HCT116 (cell line): ENCODE measurements at regions not wholly inside any gene's neighbourhood (a gene's known extent, or its start where the extent isn't known, plus 50 kb on each side); places are given as distances from the start of the nearest gene placed in this dataset.

Experiments used
- CBX3 ChIP-seq: IDR thresholded peaks from 2 replicates; pipeline ENCODE4 v1.6.1; 2012; ENCODE audit warnings: low read depth
- CEBPB ChIP-seq: IDR thresholded peaks from 2 replicates; pipeline ENCODE4 v1.6.1; 2012; ENCODE audit warnings: low read depth
- CTCF ChIP-seq, 3 experiments: fragments of 200-600 bp in 1 of 3; sonication (generic) in 1 of 3; IDR thresholded peaks in 2 of 3; conservative IDR thresholded peaks in 1 of 3; 2 replicates each; pipeline ENCODE4 v1.5.1; 2012 to 2017; ENCODE audit warnings: low read depth in 2 of 3, low read length in 2 of 3, antibody characterized with exemption in 1 of 3, borderline replicate concordance in 1 of 3, control low read depth in 1 of 3, mild to moderate bottlenecking in 1 of 3, mixed read lengths in 1 of 3, mixed run types in 1 of 3, moderate library complexity in 1 of 3; ENCODE audit not compliant: insufficient read depth in 1 of 3
- EZH2 ChIP-seq: fragments of 200-600 bp; sonication (generic); IDR thresholded peaks from 2 replicates; pipeline ENCODE4 v1.6.1; 2017; ENCODE audit warnings: antibody characterized with exemption, mixed run types
- ZNF274 ChIP-seq: fragments of 200-500 bp; sonication (Bioruptor generic); IDR thresholded peaks from 2 replicates; pipeline ENCODE4 v1.6.1; 2014; ENCODE audit warnings: mild to moderate bottlenecking, low read depth, low read length, inconsistent platforms

- TF ChIP-seq CEBPB (no peak), CTCF (IDR thresholded peaks at IDR 0.05 in 2 of 3, conservative IDR thresholded peaks at IDR 0.05 in 1 of 3; ENCODE audit: borderline replicate concordance in 1 of 3, insufficient read depth in 1 of 3, low read depth in 2 of 3, low read length in 2 of 3) (no peak), EZH2 (no peak), ZNF274 (no peak), CBX3 (no peak)
Measured at GRCh38 chr2:16420421-16420820, 245.2 kb downstream of the CYRIA start.
